Inflammatory macrophage treated with lipopolysaccharide for 1 hour (primary cell): ENCODE measurements at regions not wholly inside any gene's neighbourhood (a gene's known extent, or its start where the extent isn't known, plus 50 kb on each side); places are given as distances from the start of the nearest gene placed in this dataset.
"Not testable (repeated sequence)": the region's sequence is repeated elsewhere in the genome, so short reads cannot be mapped to it uniquely, and the experiment has no call there.

Source experiments
- DNase-seq, 2 donors: peaks; one replicate each; pipeline ENCODE4 v3.0.0-alpha.2; 2020 to 2022

- no peak for DNase-seq
Observed at GRCh38 chr12:5268424-5269210, 163.3 kb upstream of the NTF3 start.

- DNase-seq, result no peak
Observed at GRCh38 chr12:5269846-5270245, 162.1 kb upstream of the NTF3 start.

GRCh38 chr12:5272018-5272785, 159.7 kb upstream of the NTF3 start:
- DNase-seq, result no peak

GRCh38 chr12:5273709-5274108, 158.2 kb upstream of the NTF3 start:
- no peak for DNase-seq

GRCh38 chr12:5276327-5276880, 155.5 kb upstream of the NTF3 start:
- no peak for DNase-seq

- no peak for DNase-seq
Observed at GRCh38 chr12:5280086-5280485, 151.8 kb upstream of the NTF3 start.

- not testable (repeated sequence) for DNase-seq
Observed at GRCh38 chr12:5290368-5290767, 141.5 kb upstream of the NTF3 start.

GRCh38 chr12:5292651-5293050, 139.3 kb upstream of the NTF3 start:
- no peak for DNase-seq

- DNase-seq, result peak in 1 of 2 donors; percentile 7
Observed at GRCh38 chr12:5293773-5294172, 138.1 kb upstream of the NTF3 start.

GRCh38 chr12:5294274-5295070, 137.4 kb upstream of the NTF3 start:
- no peak for DNase-seq

- DNase-seq, result no peak
Observed at GRCh38 chr12:5295151-5295550, 136.8 kb upstream of the NTF3 start.

GRCh38 chr12:5295996-5296395, 135.9 kb upstream of the NTF3 start:
- no peak for DNase-seq

GRCh38 chr12:5301539-5301938, 130.4 kb upstream of the NTF3 start:
- no peak for DNase-seq

- no peak for DNase-seq
Observed at GRCh38 chr12:5305425-5305824, 126.5 kb upstream of the NTF3 start.

- DNase-seq, result no peak
Observed at GRCh38 chr12:5305886-5306545, 125.9 kb upstream of the NTF3 start.

GRCh38 chr12:5307065-5307464, 124.8 kb upstream of the NTF3 start:
- DNase-seq, result no peak

GRCh38 chr12:5308216-5308615, 123.7 kb upstream of the NTF3 start:
- DNase-seq, result no peak

- no peak for DNase-seq
Observed at GRCh38 chr12:5308996-5309395, 122.9 kb upstream of the NTF3 start.

- no peak for DNase-seq
Observed at GRCh38 chr12:5309654-5310053, 122.3 kb upstream of the NTF3 start.

GRCh38 chr12:5310151-5310550, 121.8 kb upstream of the NTF3 start:
- DNase-seq, result no peak

- DNase-seq, result no peak
Observed at GRCh38 chr12:5317556-5317955, 114.4 kb upstream of the NTF3 start.

GRCh38 chr12:5318874-5319273, 113.0 kb upstream of the NTF3 start:
- no peak for DNase-seq
